Tibial nerve (tissue), 4 donors: ENCODE measurements at regions not wholly inside any gene's neighbourhood (a gene's known extent, or its start where the extent isn't known, plus 50 kb on each side); places are given as distances from the start of the nearest gene placed in this dataset.

ENCODE experiments used
- CTCF ChIP-seq, 5 experiments: fragments of 200-600 bp in 3 of 5; fragments of 450-650 bp in 2 of 5; sonication (generic) in 3 of 5; IDR thresholded peaks; one replicate each; pipeline ENCODE4 v1.5.1; 2016 to 2019; ENCODE audit warnings: antibody characterized with exemption in 5 of 5, mild to moderate bottlenecking in 3 of 5, moderate library complexity in 2 of 5
- EP300 ChIP-seq, 2 donors: sonication (generic); formaldehyde crosslinking; IDR thresholded peaks; one replicate each; pipeline ENCODE4 v1.6.1; 2017; ENCODE audit warnings: antibody characterized with exemption in 2 of 2, mild to moderate bottlenecking in 1 of 2

GRCh38 chr11:15313862-15314261, 199.1 kb downstream of the INSC start:
- TF ChIP-seq EP300 (IDR thresholded peaks at IDR 0.05) (no peak), CTCF (IDR thresholded peaks at IDR 0.05) (no peak)
